NCI-H2171 (cell line): ENCODE measurements at regions not wholly inside any gene's neighbourhood (a gene's known extent, or its start where the extent isn't known, plus 50 kb on each side); places are given as distances from the start of the nearest gene placed in this dataset.

Source experiments
- DNase-seq: peaks from one replicate; lab custom pipeline; 2025; lab: John Stamatoyannopoulos, UW

DNA sequence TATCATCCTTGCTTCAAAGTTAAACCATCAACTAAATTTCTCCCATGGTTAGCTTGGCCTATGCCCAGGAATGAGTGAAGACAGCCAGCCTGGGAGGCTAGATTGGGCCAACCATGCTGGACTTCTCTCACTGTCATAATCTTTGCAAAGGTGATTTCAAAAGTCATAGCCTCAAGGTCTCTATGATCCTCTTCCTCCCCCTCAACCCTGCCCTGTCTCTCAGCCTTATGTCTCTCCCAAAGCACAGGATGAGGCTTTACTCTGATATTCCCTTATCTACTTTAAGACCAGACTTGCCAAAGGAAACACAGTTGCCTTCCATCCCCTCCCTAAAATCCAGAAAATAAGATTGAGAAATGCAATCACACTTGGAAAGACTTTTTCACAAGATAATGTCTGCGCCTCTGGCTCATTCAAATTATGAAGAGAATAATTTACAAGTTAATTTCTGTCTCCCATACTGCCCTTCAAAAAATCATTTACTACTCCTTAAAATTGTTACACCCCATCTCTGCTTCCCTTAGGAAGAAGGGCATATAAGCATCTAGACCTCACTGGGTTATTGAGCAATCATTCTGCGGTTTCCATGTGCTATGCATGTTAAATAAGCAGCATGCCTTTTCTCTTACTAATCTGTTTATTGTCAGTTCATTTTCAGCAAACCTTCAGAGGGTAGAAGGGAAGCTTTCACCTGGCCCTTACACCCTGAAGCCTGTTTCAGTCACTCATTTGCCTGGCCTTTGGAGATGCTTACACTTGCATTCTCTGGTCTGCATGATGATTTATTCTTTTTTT, 113.8 kb upstream of the ANKRD55 start:
- no peak for DNase-seq

DNA sequence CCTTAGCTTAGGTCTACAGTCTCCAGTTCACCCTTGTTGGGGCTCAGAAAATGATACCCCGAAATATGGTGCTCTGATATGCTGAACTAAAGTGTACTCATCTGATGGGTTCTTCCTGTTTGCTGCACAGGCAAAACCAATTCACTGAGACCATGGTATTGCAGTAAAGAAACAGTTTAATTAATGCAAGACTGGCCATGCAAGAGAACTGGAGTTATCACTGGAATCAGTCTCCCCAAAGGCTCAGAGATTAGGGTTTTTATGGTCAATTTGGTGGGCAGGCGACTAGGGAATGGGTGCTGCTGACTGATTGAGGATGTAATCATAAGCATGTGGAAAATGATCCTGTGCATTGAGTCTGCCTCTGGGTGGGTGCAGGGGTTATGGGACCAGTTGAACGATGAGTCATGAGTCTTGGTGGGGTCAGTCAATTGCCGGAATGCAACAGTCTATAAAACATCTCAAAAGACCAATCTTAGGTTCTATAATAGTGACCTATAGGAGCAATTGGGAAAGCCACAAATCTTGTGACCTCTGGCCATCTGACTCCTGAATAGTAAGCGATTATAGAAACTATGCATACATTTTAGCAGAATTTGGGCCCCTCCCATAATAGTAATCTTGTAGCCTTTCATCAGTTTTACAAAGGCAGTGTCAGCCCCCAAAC, 113.0 kb upstream of the ANKRD55 start:
- no peak for DNase-seq

DNA sequence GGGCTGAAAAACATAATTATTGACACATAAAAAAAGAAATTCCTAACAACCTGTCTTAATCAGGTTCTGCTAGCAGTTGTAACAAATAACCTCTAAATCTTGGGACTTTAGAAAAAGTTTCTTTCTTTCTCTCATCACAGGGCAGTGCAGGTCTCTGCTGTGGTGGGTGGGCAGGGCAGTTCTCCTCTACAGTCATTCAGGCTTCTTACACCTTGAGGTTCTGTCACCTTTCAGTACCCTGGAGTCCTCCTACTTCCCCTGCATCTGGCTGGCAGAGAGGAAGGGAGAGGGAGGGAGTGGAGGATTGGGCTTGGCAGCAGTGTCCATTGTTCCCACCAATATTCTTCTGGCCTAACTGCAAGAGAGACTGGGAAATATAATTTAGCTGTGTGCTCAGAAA, 112.2 kb upstream of the ANKRD55 start:
- no peak for DNase-seq

DNA sequence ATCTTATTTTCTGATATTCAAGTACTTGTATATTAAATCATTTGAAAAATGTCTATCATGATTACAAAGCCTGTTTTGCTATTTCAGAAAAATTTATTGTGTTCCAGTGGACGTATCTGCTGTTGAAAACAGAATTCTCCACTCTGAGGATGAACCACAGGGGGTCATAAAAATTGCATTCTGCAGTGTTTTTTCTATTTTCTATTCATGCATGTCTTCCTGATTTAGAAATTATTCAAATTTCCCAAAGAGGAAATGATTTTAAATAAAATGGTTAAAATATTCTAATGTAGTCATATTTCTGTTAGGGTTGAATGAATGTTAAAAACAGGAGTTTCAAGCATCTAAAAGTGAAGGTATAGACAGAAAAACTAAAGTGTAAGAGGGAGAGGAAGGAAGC, 111.5 kb upstream of the ANKRD55 start:
- DNase-seq: no peak

DNA sequence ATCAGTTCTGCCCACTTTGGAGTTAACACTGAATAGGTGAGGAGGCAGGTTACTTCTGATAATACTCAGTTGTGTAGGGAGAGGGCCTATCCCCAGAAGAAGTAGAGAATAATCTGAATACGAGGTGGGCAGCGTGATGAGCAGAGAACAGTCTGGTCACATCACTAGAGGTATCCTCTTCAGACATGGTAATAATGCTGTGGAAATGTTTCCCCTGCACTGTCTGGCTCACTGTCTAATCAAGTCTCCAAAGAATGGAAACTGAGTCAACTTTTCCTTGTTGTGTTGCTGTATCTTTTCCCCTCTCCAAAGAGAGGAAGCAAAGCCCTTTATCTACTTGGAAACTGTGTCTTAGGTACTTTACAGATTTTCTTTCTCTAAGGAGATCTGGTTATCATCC, 110.9 kb upstream of the ANKRD55 start:
- no peak for DNase-seq

DNA sequence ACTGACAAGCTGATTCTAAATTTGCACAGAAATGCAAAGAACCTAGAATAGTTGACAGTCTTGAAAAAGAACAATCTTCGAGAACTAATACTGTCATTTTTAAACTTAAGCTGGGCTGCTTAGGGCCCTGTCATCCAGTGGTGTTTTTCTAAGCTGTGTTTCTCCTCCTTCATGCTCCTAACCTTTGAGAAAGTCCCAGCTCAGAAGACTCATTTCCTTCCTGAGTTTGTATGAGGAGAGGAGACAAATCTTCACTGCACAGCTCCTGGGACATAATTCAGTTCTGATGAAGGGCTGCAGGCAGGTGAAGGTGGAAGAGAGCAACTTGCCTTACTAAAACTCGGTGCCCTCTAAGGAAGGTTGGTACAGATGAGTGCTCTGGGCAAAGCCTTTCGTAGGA, 109.5 kb upstream of the ANKRD55 start:
- no peak for DNase-seq

DNA sequence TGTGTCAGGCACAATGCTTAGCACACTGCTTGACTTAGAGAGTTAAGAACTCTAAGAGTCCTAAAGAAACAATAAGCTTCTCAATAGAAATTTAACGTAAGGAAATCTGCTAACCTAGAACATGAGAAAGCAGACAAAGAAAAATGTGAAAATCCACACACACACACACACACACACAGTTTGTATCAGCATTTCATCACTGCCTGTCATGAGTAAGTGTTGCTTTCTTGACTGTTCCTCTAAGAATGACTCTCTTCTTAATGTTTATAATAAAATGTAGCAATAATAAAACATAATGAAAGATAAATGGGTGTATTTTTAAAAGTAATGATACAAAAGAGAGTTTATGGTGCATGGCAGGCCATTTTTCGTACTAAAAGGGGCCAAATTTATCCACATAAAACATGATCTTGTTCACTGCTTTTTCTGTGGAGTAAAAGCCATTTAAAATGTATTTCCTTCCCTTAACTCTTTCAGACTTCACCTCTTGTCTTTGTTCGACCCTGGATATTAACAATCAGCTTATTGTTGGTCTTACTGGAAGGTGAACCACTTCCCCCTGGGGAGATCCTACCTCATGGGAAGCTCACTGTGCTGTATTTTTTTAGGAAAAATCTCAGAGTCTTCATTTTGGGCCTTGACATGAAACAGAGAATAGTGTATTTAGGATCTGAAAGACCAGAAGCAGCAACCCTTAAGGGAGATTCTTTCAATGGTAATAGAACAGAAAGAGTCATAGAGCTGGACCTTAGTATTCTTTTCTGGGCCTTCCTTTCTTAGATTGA, 107.3 kb upstream of the ANKRD55 start:
- no peak for DNase-seq

DNA sequence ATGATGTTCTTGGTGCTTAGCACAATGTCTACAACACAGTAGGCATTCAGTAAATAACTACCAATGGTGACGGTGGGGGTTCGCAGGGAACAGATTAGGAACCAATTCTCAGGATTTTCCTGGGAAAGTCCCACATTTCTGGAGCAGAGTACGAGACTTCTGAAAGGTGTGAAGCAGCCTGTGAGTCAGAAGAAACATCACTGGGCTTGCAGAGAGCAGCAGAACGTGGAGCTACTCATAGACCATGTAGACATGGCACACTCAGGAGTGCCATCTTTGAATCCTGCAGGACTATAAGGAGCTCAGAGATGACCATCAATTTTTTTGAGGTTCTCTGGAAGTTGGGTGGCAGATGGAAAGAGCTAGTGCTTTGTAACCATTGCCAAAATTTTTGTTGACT, 106.6 kb upstream of the ANKRD55 start:
- no peak for DNase-seq

DNA sequence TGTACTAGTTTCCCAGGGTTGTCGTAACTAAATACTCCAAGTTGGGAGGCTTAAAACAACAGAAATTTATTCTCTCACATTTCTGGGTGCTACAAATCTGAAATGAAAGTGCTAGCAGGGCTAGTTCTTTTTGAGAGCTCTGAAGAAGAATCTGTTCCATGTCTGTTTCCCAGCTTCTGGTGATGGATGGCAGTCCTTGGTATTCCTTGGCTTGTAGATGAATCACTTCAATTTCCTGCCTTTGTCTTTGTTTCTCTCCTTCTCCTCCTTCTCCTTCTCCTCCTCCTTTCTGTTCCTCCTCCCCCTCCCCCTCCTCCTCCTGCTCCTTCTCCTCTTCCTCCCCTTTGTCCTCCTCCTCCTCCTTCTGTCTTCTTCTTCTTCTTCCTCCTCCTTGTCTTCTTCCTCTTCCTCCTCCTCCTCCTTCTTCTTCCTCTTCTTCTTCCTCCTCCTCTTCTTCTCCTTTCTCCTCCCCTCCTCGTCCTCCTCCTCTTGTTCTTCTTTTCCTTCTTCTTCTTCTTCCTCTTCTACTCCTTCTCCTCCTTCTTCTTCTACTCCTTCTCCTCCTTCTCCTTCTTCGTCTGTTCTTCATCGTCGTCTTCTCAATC, 104.7 kb upstream of the ANKRD55 start:
- DNase-seq: no peak

DNA sequence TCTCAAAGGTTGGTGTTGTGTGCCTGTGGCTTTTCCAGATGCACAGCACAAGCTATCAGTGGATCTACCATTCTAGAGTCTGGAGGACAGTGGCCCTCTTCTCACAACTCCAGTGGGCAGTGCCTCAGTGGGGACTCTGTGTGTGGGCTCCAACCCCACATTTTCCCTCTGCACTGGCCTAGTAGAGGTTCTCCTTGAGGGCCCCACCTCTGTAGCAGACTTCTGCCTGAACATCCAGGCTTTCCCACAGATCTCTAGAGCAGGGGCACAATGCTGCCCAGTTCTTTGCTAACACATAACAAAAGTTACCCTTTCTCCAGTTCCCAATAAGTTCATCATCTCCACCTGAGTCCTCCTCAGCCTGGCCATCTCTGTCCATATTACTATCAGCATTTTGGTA, 102.1 kb upstream of the ANKRD55 start:
- DNase-seq: no peak

DNA sequence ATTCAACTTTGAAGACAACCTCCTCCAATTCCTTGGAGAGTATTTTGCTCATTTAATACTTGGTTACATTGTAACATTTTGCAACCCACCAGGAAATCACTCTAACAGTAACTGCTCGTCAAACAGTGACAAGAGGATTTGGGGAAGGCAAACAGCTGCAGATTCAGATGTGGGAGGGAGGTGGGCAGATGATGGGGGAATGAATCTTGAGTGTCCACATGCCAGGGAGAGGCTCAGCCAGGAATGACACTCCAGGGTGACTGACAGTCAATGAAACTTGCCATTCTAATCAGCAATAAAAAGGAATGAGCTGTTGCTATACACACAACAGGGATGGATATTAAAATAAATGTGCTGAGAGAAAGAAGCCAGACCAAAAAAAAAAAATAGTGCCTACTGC, 97.7 kb upstream of the ANKRD55 start:
- DNase-seq: no peak

DNA sequence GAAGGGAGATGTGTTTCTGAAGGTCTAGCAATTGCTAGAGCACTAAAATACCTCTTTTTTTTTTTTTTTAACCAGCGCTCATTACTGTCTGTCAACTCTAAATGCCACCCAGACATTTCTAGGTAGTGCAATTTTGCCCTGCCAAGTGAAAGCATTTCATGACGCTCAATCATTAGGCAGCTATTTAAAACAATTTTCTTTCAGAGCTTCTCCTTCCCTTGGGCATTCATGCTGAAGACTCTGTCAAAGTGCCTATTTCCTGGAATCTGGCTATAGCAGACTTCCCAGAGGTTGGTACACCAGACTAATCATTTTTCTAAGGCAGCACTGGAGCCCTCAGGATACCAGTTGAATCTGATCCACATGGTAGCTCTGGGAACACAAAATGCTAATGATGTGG, 97.0 kb upstream of the ANKRD55 start:
- no peak for DNase-seq

DNA sequence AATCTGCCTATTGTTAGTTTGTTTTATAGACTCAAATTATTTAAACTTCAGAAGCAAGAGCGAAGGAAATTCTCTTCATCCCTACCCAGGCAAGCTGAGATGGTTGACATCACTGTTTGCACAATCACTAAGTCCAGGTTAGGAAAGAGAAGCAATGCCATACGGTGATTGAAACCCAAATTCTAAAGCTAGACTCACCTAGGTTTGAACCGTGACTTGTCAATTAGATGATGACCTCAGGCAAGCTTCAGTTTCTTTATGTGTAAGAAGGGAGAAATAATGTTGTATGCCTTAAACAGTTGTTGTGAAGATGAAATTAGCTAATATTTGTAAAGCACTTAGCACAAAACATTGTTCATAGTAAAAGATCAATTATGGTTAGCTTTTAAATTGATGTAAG, 96.5 kb upstream of the ANKRD55 start:
- DNase-seq: no peak

DNA sequence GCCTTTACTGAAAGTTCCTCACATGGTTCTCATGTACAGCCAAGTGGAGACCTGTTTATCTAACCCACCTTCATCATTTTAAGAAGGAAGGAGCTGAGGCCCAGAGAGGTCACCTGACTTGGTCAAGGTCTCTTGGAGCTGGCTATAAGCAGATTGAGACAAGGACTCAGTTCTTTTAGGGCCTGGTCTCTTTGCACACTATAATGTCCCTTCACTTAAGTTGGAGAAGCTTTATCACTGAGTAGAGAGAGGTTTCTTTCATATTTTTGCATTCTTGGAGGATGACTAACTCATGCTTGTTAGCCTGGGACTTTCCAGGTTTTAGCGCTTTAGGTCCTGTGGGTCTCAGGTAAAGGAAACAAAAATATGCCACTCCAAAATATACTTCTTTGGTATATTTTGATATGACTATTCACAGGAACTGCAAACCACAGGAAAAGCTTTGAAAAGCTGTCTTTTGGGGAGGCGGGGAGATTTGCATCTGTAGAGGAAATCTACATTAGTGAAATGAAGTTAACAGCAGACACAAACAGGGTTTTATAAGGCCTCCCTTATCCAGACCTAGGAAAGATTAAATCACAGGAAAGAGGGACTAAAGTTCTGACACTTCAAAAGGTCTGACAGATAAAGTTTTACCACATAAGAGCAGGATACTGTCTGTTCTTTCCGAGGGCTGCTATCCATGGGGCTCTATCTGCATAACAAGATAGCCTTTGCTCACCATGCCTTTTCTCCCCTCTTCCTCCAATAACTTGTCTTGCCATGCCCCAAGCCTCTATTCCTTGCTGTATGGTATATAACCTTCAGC, 95.8 kb upstream of the ANKRD55 start:
- no peak for DNase-seq

DNA sequence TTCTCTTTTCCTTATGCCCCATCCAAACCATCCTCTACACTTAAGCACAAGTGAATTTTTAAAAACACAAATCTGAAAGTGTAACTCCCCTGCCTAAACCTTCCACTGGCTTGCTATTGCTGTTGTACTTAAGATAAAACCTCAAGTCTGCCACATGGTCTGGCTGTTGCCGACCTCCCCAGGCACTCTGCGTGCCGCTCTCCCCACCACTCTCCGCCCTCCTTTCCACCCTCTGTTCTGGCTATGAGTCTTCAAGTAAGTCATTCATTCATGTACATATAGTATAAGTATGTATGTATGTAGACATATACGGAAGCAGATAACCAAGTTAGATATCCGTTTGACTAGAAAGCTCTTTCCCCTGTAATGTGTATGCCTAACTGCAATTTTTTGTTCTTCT, 94.7 kb upstream of the ANKRD55 start:
- no peak for DNase-seq

DNA sequence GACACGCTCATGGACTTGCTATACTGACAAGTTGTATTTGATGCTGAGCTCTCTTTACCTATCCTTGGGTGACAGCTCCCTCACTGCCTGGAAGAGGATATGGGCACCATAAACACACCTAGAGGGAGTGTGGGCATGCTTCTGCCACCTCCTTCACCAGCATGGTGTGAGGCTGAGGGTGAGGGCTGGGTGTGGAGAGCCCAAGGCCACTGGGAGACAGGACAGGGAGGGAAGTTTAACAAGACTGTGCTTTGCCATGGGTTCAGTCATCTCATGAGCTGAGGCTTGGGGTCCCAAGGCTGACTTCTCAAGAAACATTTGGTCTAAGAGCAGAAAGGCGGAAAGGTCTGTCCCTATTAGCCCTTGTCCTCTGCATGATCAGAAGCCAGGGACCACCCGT, 93.6 kb upstream of the ANKRD55 start:
- DNase-seq: no peak

DNA sequence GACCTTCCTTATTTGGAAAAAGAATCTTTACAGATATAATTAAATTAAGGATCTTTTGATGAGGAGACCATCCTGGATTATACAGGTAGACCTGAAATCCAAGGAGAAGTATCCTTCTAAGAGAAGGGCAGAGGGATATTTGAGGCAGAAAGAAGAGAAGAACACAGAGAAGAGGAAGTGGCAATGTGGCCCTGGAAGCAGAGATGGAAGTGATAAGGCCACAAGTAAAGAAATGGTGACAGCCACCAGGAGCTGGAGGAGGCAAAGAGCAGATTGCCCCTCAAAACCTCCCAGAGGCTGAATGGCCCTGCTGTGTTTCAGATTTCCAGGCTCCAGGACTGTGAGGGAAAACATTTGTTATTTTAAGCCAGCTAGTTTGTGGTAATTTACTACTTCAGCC, 93.0 kb upstream of the ANKRD55 start:
- DNase-seq: no peak

DNA sequence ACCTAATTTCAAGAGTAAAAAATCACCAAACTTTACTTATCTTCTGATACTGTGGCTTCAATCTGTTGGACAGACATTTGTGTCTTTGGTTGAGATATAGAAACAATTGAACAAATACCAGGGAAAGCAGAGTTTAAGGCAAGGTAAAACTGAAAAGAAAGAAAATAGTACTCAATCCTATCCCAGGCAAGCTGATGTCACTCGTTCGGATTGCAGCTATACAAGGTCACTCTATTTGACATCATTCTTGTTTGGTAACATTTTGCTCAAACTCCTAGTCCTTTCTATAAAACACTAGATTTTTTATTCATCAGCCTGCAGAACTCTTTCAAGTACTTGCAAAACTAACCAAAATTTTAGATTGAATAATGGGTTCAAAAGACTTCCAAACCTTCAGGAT, 91.9 kb upstream of the ANKRD55 start:
- no peak for DNase-seq

DNA sequence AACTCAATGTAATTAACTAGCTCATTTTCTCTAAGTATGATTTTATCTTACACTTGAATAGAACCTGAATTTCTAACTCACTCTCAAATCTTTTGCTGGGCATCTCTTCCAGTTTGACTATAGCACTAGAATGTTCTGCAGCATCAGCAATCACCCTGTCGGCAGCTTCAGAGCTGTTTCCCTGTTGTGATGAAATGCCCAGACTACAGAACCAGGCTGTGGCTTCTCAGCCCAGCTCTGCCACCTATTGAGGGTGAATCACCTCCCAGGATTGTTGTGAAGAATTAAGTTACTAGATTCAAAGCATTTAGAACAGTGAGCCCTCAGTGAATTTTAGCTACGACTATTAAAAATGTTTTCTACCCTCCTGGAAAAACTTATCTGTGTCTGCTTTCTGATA, 90.4 kb upstream of the ANKRD55 start:
- no peak for DNase-seq

DNA sequence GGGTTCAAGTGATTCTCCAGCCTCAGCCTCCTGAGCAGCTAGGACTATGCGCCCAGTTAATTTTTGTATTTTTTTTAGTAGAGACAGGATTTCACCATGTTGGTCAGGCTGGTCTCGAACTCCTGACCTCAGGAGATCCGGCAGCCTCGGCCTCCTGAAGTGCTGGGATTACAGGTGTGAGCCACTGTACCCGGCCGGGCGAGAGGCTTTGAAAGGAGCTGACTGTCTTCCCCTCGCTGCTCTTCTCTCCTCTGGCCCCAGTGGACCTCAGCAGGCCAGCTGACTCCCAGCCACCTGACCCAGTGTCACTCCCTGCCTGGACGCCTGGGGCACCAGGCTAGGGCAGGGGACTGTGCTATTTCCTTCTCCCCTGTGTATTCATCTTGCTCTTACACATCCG, 89.5 kb upstream of the ANKRD55 start:
- no peak for DNase-seq

DNA sequence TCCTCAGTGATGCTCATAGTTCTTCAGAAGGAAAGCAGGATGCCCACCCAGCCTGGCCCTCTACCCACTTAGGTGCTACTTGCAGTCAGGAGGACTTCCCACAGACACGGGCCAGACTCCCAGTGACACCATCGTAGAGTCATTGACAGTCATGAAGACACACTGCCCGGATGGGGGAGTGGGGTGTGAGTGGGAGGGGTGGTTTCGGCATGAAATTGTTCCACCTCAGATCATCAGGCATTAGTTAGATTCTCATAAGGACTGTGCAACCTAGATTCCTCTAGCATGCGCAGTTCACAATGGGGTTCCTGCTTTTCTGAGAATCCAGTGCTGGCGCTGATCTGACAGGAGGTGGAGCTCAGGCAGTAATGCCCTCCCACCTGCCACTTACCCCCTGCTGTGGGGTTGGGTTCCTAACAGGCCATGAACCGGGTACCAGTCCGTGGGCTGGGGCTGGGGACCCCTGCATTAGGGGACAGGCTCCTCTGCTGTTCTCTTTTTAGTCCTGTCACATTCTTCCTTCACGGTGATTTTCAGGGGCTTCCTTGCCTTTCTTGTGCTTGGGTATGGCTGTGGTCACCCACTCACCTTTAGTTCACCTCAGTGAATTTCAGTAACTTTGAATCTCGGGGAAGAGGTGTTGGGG, 88.2 kb upstream of the ANKRD55 start:
- no peak for DNase-seq
